ENCODE measurements at regions not wholly inside any gene's neighbourhood (a gene's known extent, or its start where the extent isn't known, plus 50 kb on each side); places are given as distances from the start of the nearest gene placed in this dataset.

GRCh38 chr18:39636931-39637330, 2071.3 kb upstream of the CELF4 start:
- TF ChIP-seq CTCF (conservative IDR thresholded peaks at IDR 0.05; ENCODE audit: low read length) (no peak), EZH2phosphoT487 (IDR thresholded peaks at IDR 0.05; ENCODE audit: borderline replicate concordance, low read depth, low read length) (no peak)
